Esophagus muscularis mucosa (tissue), 3 donors: ENCODE measurements at regions not wholly inside any gene's neighbourhood (a gene's known extent, or its start where the extent isn't known, plus 50 kb on each side); places are given as distances from the start of the nearest gene placed in this dataset.

Source experiments
- CTCF ChIP-seq, 3 experiments: fragments of 200-600 bp in 2 of 3; fragments of 450-650 bp in 1 of 3; sonication (generic) in 2 of 3; IDR thresholded peaks; one replicate each; pipeline ENCODE4 v1.5.1; 2017 to 2019; ENCODE audit warnings: antibody characterized with exemption in 3 of 3, mild to moderate bottlenecking in 2 of 3, moderate library complexity in 1 of 3
- POLR2A ChIP-seq: fragments of 450-650 bp; IDR thresholded peaks from one replicate; pipeline ENCODE4 v1.6.1; 2017; ENCODE audit warnings: antibody characterized with exemption, moderate library complexity, mild to moderate bottlenecking, low read depth
- POLR2AphosphoS5 ChIP-seq, 2 donors: sonication (generic); formaldehyde crosslinking; IDR thresholded peaks; one replicate each; pipeline ENCODE4 v1.6.1; 2017; ENCODE audit warnings: antibody characterized with exemption in 2 of 2

GRCh38 chr4:17206829-17207801 lies 304.8 kb downstream of the QDPR start:
- TF ChIP-seq CTCF (IDR thresholded peaks at IDR 0.05): no peak
- TF ChIP-seq POLR2AphosphoS5 (IDR thresholded peaks at IDR 0.05): no peak
- no peak for TF ChIP-seq POLR2A
